CD4-positive, alpha-beta memory T cell (primary cell): ENCODE measurements at regions not wholly inside any gene's neighbourhood (a gene's known extent, or its start where the extent isn't known, plus 50 kb on each side); places are given as distances from the start of the nearest gene placed in this dataset.

ENCODE experiments used
- CTCF ChIA-PET: fragments of 350-600 bp; sonication (Branson Sonifier 250); formaldehyde crosslinking; loops from one replicate; lab custom pipeline; 2021; ENCODE audit warnings: inconsistent platforms; ENCODE audit not compliant: partially characterized antibody; lab: Charles Lee
- POLR2A ChIA-PET: fragments of 350-600 bp; sonication (Branson Sonifier 250); formaldehyde crosslinking; loops from one replicate; lab custom pipeline; 2021; ENCODE audit not compliant: partially characterized antibody; lab: Charles Lee
- DNase-seq, 5 donors: peaks; one replicate each; pipeline versions ENCODE4 v3.0.0 to v3.0.0-alpha.2; 2020 to 2022; ENCODE audit warnings: mixed read lengths in 1 of 5
- H3K27ac ChIP-seq: one replicate; pipeline ENCODE4 v1.7.0; 2013; ENCODE audit warnings: low read depth, low read length
- H3K27me3 ChIP-seq: 2 replicates; pipeline ENCODE4 v1.7.0; 2013; ENCODE audit warnings: mild to moderate bottlenecking, low read length, moderate library complexity; ENCODE audit not compliant: insufficient read depth
- H3K36me3 ChIP-seq: 2 replicates; pipeline ENCODE4 v1.7.0; 2013; ENCODE audit warnings: mild to moderate bottlenecking, low read length, moderate library complexity; ENCODE audit not compliant: insufficient read depth
- H3K4me1 ChIP-seq: 2 replicates; pipeline ENCODE4 v1.7.0; 2013; ENCODE audit warnings: mild to moderate bottlenecking, low read length, moderate library complexity; ENCODE audit not compliant: insufficient read depth
- H3K4me3 ChIP-seq, 2 donors: one replicate each; pipeline ENCODE4 v1.7.0; 2013; ENCODE audit warnings: low read length in 2 of 2, mild to moderate bottlenecking in 1 of 2
- H3K9me3 ChIP-seq, 2 donors: one replicate each; pipeline ENCODE4 v1.7.0; 2013; ENCODE audit warnings: low read length in 2 of 2, control low read depth in 1 of 2; ENCODE audit not compliant: control insufficient read depth in 1 of 2
- H3K27ac Mint-ChIP-seq, 7 donors: one replicate each; pipeline ENCODE4 v1.8.0; 2020 to 2021; ENCODE audit warnings: mixed read lengths in 7 of 7, mild to moderate bottlenecking in 6 of 7, inconsistent platforms in 3 of 7, moderate library complexity in 3 of 7
- H3K27me3 Mint-ChIP-seq, 2 donors: one replicate each; pipeline ENCODE4 v1.8.0; 2020 to 2021; ENCODE audit warnings: mixed read lengths in 2 of 2
- H3K36me3 Mint-ChIP-seq, 2 donors: one replicate each; pipeline ENCODE4 v1.8.0; 2020 to 2021; ENCODE audit warnings: mixed read lengths in 2 of 2, inconsistent platforms in 1 of 2, mild to moderate bottlenecking in 1 of 2
- H3K4me1 Mint-ChIP-seq, 4 donors: one replicate each; pipeline ENCODE4 v1.8.0; 2020 to 2021; ENCODE audit warnings: mixed read lengths in 4 of 4, mild to moderate bottlenecking in 1 of 4
- H3K4me3 Mint-ChIP-seq, 8 donors: one replicate each; pipeline ENCODE4 v1.8.0; 2020 to 2021; ENCODE audit warnings: mixed read lengths in 8 of 8, mild to moderate bottlenecking in 7 of 8, moderate library complexity in 6 of 8, inconsistent platforms in 3 of 8
- H3K9me3 Mint-ChIP-seq, 8 donors: one replicate each; pipeline ENCODE4 v1.8.0; 2020 to 2021; ENCODE audit warnings: mixed read lengths in 8 of 8, mild to moderate bottlenecking in 5 of 8, inconsistent platforms in 3 of 8, moderate library complexity in 1 of 8
- intact Hi-C: fragments of 100-400 bp; cut with micrococcal nuclease; formaldehyde crosslinking; loops from one replicate; pipeline ENCODE4 v1.15.1; 2023

DNA sequence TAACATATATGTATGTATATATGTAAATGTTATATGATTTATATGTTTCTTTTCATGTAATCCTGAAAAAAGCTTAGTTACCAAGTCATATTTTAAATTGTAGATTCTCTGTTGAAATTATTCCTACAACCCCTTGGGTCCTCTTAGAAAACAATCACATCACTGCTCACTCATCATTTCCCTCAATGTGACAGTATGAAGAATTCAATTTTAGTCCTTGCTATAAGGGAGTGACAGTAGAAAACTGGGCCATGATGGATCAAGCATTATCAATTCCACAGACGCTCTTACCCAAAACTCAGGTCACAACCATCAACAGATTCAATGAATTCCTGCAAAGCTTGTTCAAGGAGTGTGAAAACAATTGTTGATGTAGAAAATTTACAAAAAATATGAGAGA lies 1389.5 kb upstream of the ACVR2A start:
- Mint-ChIP-seq H3K27me3 (no peaks in the 10 kb centered on the region), H3K4me1 (no peaks in the 10 kb centered on the region), H3K36me3 (no peaks in the 10 kb centered on the region), H3K4me3 (no peak overlapping the region), H3K27ac (no peak overlapping the region), H3K9me3 (peaks cover 0 to 9% (median 4%) of the 10 kb centered on the region in 8 donors)
- Histone ChIP-seq H3K4me1 (no peaks in the 10 kb centered on the region), H3K36me3 (no peaks in the 10 kb centered on the region), H3K4me3 (no peak overlapping the region), H3K27ac (no peak overlapping the region), H3K9me3 (no peaks in the 10 kb centered on the region), H3K27me3 (no peaks in the 10 kb centered on the region)
- POLR2A ChIA-PET, result no interaction called here
- no peak for DNase-seq
- CTCF ChIA-PET, result no interaction called here
- intact Hi-C loops, result no loop called here

DNA sequence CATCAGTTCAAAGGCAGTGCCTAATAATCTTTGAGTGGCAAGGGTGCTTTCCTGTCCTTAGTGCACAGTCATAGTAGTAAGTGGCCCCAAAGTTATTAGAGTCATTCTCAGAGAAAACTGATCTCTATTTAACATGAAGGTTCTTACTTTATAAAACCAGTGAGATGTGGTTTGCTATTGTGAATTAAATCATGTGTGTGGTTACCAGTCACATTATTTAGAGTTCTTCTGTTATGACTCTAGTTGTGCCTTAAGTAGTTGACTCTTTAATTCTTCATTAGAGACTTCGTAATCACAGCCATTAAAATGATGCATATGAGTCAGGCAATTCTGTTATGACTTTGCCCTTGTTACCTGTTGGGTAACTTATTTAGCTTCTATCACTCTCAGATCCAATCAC lies 1392.9 kb upstream of the ACVR2A start:
- Histone ChIP-seq H3K4me3 (no peak overlapping the region), H3K36me3 (no peaks in the 10 kb centered on the region), H3K4me1 (no peaks in the 10 kb centered on the region), H3K9me3 (no peaks in the 10 kb centered on the region), H3K27ac (no peak overlapping the region), H3K27me3 (no peaks in the 10 kb centered on the region)
- POLR2A ChIA-PET, result no interaction called here
- H3K27ac Mint-ChIP-seq, result no peak overlapping the region
- H3K9me3 Mint-ChIP-seq, result peaks cover 0 to 6% (median 0%) of the 10 kb centered on the region in 8 donors
- H3K27me3 Mint-ChIP-seq, result no peaks in the 10 kb centered on the region
- no peak overlapping the region for H3K4me3 Mint-ChIP-seq
- CTCF ChIA-PET, result no interaction called here
- no peaks in the 10 kb centered on the region for H3K36me3 Mint-ChIP-seq
- no peak for DNase-seq
- intact Hi-C loops, result no loop called here
- H3K4me1 Mint-ChIP-seq, result no peaks in the 10 kb centered on the region

DNA sequence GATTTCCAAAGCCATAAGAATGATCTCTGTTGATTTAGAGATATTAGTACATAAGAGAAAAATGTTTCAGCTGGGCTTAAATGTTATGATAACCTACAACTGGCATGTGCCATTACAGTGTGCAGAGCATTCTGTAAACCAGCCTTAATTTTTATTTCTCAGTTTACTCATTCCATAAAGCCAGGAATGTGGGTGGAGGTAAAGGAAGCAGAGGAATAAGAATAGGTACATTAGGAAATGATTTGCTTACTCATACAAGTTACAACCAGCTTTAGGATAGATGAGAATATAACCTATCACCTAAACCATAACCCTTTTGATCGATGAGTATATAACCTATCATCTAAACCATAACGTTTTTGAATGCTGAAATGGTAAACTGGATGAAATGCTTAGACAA lies 1394.7 kb upstream of the ACVR2A start:
- no peaks in the 10 kb centered on the region for H3K4me1 Mint-ChIP-seq
- POLR2A ChIA-PET, result no interaction called here

DNA sequence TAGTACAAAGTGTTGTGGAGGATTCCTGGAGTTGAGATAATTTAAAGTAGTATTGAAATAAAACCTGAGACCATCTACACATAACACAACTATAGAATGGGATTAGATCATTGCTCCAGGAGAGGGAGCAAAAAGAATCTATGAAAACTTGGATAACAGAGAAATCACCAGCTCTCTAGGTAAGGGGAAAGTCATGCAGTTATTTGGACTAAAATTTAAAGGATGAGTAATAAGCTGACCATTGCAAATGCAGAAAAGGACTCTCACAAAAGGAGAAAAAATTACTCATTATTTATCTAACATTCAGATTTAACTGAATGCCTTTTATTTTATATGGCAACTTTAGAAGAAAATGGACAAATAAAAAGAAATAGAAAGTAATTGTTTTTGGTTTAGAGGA lies 1399.8 kb upstream of the ACVR2A start:
- Histone ChIP-seq H3K27me3 (no peaks in the 10 kb centered on the region), H3K27ac (no peak overlapping the region), H3K36me3 (no peaks in the 10 kb centered on the region), H3K9me3 (no peaks in the 10 kb centered on the region), H3K4me1 (no peaks in the 10 kb centered on the region), H3K4me3 (no peak overlapping the region)
- Mint-ChIP-seq H3K4me3 (no peak overlapping the region), H3K27ac (no peak overlapping the region), H3K36me3 (no peaks in the 10 kb centered on the region), H3K4me1 (no peaks in the 10 kb centered on the region), H3K9me3 (peaks cover 0 to 6% (median 0%) of the 10 kb centered on the region in 8 donors), H3K27me3 (no peaks in the 10 kb centered on the region)
- intact Hi-C loops, result no loop called here
- ChIA-PET CTCF (no interaction called here), POLR2A (no interaction called here)
- no peak for DNase-seq

More for the DNA sequence above, 1394.7 kb upstream of the ACVR2A start:
- Mint-ChIP-seq H3K27me3 (no peaks in the 10 kb centered on the region), H3K4me3 (no peak overlapping the region), H3K27ac (no peak overlapping the region), H3K36me3 (no peaks in the 10 kb centered on the region), H3K9me3 (peaks cover 0 to 8% (median 0%) of the 10 kb centered on the region in 8 donors)
- Histone ChIP-seq H3K27ac (no peak overlapping the region), H3K36me3 (no peaks in the 10 kb centered on the region), H3K4me3 (no peak overlapping the region), H3K9me3 (no peaks in the 10 kb centered on the region), H3K4me1 (no peaks in the 10 kb centered on the region), H3K27me3 (no peaks in the 10 kb centered on the region)
- intact Hi-C loops, result no loop called here
- CTCF ChIA-PET, result no interaction called here
- no peak for DNase-seq

DNA sequence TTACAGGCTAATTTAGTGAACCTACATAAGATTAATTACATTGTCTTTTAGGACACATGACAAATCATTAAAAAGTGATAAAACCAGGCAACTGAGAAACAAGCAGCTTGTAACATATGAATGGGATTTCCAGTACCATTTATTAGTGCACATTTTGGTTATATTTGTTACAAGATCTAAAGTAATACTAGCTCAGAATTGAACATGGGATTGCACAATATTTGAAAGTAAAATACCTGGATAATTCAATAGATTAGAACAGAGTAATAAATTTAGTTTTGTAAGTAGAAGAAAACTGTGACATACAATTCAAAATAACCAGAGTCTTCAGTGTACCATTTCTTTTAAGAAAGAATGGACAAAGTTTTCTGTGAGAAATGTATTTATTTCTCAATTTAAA lies 1400.7 kb upstream of the ACVR2A start:
- CTCF ChIA-PET, result no interaction called here
- no peaks in the 10 kb centered on the region for H3K27me3 Mint-ChIP-seq

DNA sequence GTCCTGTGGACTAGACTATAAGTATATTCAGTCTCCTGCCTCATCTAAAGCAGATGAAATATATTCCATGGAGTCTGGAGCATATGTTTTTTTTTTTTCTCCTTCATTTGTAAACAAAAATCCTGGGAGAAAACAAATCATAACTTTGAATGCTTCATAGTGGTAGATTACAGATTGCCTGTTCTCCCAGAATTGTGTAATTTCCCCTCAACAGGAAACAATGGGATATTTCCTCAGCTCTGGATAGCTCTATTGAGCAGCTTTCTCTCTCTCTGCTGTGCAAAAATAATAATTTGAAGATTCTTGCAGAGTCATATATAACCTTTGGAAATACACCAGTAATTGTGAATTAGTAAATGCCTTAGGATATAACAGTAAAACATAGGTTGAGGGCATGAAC lies 1406.6 kb upstream of the ACVR2A start:
- Histone ChIP-seq H3K36me3 (no peaks in the 10 kb centered on the region), H3K27me3 (no peaks in the 10 kb centered on the region), H3K27ac (no peak overlapping the region), H3K9me3 (no peaks in the 10 kb centered on the region), H3K4me3 (no peak overlapping the region), H3K4me1 (no peaks in the 10 kb centered on the region)
- no peak overlapping the region for H3K4me3 Mint-ChIP-seq
- CTCF ChIA-PET, result no interaction called here
- H3K27me3 Mint-ChIP-seq, result no peaks in the 10 kb centered on the region
- no peak overlapping the region for H3K27ac Mint-ChIP-seq
- intact Hi-C loops, result no loop called here
- peaks cover 0 to 2% (median 0%) of the 10 kb centered on the region in 8 donors for H3K9me3 Mint-ChIP-seq
- no peak for DNase-seq
- no peaks in the 10 kb centered on the region for H3K36me3 Mint-ChIP-seq
- no peaks in the 10 kb centered on the region for H3K4me1 Mint-ChIP-seq
- POLR2A ChIA-PET, result no interaction called here

More for the DNA sequence above, 1400.7 kb upstream of the ACVR2A start:
- POLR2A ChIA-PET, result no interaction called here
- Histone ChIP-seq H3K4me1 (no peaks in the 10 kb centered on the region), H3K36me3 (no peaks in the 10 kb centered on the region), H3K27me3 (no peaks in the 10 kb centered on the region), H3K9me3 (no peaks in the 10 kb centered on the region), H3K27ac (no peak overlapping the region), H3K4me3 (no peak overlapping the region)
- H3K36me3 Mint-ChIP-seq, result no peaks in the 10 kb centered on the region
- no peak for DNase-seq
- H3K27ac Mint-ChIP-seq, result no peak overlapping the region
- no peak overlapping the region for H3K4me3 Mint-ChIP-seq
- intact Hi-C loops, result no loop called here
- no peaks in the 10 kb centered on the region for H3K4me1 Mint-ChIP-seq
- peaks cover 0 to 5% (median 0%) of the 10 kb centered on the region in 8 donors for H3K9me3 Mint-ChIP-seq

DNA sequence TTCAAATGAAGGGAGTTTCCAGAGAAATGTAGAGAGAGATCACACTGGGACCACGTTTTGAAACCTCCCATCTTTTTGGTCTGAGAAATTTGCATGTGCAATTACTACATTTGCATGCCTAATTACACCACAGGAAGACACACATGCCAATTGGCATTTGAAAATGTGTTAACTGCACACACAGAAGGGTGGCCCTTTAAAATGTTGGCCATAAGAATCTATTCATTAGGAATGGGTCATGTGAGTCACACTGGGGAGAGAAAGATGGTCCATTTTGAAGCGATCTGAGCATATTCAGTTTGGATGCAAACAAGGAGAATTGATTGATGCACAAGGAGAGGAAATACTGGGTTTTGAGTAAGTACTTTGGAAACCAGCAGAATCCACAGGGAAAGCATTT lies 1407.1 kb upstream of the ACVR2A start:
- Histone ChIP-seq H3K4me3 (no peak overlapping the region), H3K36me3 (no peaks in the 10 kb centered on the region), H3K9me3 (no peaks in the 10 kb centered on the region), H3K27ac (no peak overlapping the region), H3K27me3 (no peaks in the 10 kb centered on the region), H3K4me1 (no peaks in the 10 kb centered on the region)
- CTCF ChIA-PET, result no interaction called here
- H3K4me3 Mint-ChIP-seq, result no peak overlapping the region
- POLR2A ChIA-PET, result no interaction called here
- no peaks in the 10 kb centered on the region for H3K27me3 Mint-ChIP-seq
- no peak for DNase-seq
- peaks cover 0 to 2% (median 0%) of the 10 kb centered on the region in 8 donors for H3K9me3 Mint-ChIP-seq
- intact Hi-C loops, result no loop called here
- H3K4me1 Mint-ChIP-seq, result no peaks in the 10 kb centered on the region
- H3K27ac Mint-ChIP-seq, result no peak overlapping the region
- H3K36me3 Mint-ChIP-seq, result no peaks in the 10 kb centered on the region
